K562 (cell line): ENCODE measurements at regions not wholly inside any gene's neighbourhood (a gene's known extent, or its start where the extent isn't known, plus 50 kb on each side); places are given as distances from the start of the nearest gene placed in this dataset.
A peak's percentile ranks its signal among the peaks of the same experiment; 100 is the strongest.

ENCODE experiments used
- CBX2 ChIP-seq: fragments of 200-600 bp; sonication (generic); IDR thresholded peaks from one replicate; pipeline ENCODE4 v1.6.1; 2012; ENCODE audit warnings: mild to moderate bottlenecking, low read length, inconsistent platforms; ENCODE audit not compliant: insufficient read depth, poor library complexity, severe bottlenecking
- LEF1 ChIP-seq: fragments of 450-650 bp; IDR thresholded peaks from 2 replicates; pipeline ENCODE4 v1.6.1; 2016; ENCODE audit warnings: mild to moderate bottlenecking
- MEIS2 ChIP-seq: fragments of 450-650 bp; IDR thresholded peaks from 2 replicates; pipeline ENCODE4 v1.6.1; 2014; ENCODE audit warnings: mild to moderate bottlenecking; ENCODE audit not compliant: partially characterized antibody
- MTA3 ChIP-seq: fragments of 450-650 bp; formaldehyde crosslinking; IDR thresholded peaks from 2 replicates; pipeline ENCODE4 v1.6.1; 2017; ENCODE audit warnings: mild to moderate bottlenecking, borderline replicate concordance
- NONO ChIP-seq, 2 experiments: fragments of 200-400 bp in 1 of 2; fragments of 450-650 bp in 1 of 2; formaldehyde crosslinking in 1 of 2; IDR thresholded peaks; 2 replicates each; pipeline ENCODE4 v1.6.1; 2017; ENCODE audit warnings: low read depth in 2 of 2, mild to moderate bottlenecking in 2 of 2, moderate library complexity in 2 of 2, low read length in 1 of 2
- NR3C1 ChIP-seq: sonication (generic); formaldehyde crosslinking; IDR thresholded peaks from 2 replicates; pipeline ENCODE4 v1.8.1; 2022; ENCODE audit warnings: missing genetic modification reagents
- POLR2G ChIP-seq: fragments of 200-400 bp; formaldehyde crosslinking; IDR thresholded peaks from 2 replicates; pipeline ENCODE4 v1.6.1; 2017; ENCODE audit warnings: low read depth, mild to moderate bottlenecking, antibody characterized with exemption, low read length, moderate library complexity
- PPARD ChIP-seq: fragments of 250-450 bp; sonication (Bioruptor Pico); IDR thresholded peaks from 2 replicates; pipeline ENCODE4 v1.8.0; 2022; ENCODE audit warnings: inconsistent platforms, mild to moderate bottlenecking, moderate library complexity
- RB1 ChIP-seq: fragments of 450-650 bp; IDR thresholded peaks from 2 replicates; pipeline ENCODE4 v1.6.1; 2017; ENCODE audit warnings: low read depth, mild to moderate bottlenecking
- SRSF7 ChIP-seq: fragments of 200-400 bp; formaldehyde crosslinking; optimal IDR thresholded peaks from 2 replicates; pipeline ENCODE3; 2017; ENCODE audit warnings: mild to moderate bottlenecking, low read depth, low read length
- TAF1 ChIP-seq: IDR thresholded peaks from 2 replicates; pipeline ENCODE4 v1.6.1; 2011; ENCODE audit warnings: mild to moderate bottlenecking, low read length, moderate library complexity; ENCODE audit not compliant: insufficient read depth, control insufficient read depth, severe bottlenecking; ENCODE audit errors: extremely low read depth
- ZNF197 ChIP-seq: fragments of 200-800 bp; sonication (Bioruptor generic); IDR thresholded peaks from 2 replicates; pipeline ENCODE4 v1.6.1; 2016; ENCODE audit warnings: low read depth, missing genetic modification characterization, missing compliant biosample characterization
- TF ChIP-seq, protein P1 (sequence below): sonication (generic); formaldehyde crosslinking; IDR thresholded peaks from 2 replicates; pipeline ENCODE4 v1.8.0; 2022; ENCODE audit warnings: mild to moderate bottlenecking, missing genetic modification reagents, borderline replicate concordance
- TF ChIP-seq, protein P2 (sequence below): IDR thresholded peaks from 2 replicates; pipeline ENCODE4 v1.6.1; 2011; ENCODE audit not compliant: insufficient read length; ENCODE audit errors: extremely low read depth

DNA sequence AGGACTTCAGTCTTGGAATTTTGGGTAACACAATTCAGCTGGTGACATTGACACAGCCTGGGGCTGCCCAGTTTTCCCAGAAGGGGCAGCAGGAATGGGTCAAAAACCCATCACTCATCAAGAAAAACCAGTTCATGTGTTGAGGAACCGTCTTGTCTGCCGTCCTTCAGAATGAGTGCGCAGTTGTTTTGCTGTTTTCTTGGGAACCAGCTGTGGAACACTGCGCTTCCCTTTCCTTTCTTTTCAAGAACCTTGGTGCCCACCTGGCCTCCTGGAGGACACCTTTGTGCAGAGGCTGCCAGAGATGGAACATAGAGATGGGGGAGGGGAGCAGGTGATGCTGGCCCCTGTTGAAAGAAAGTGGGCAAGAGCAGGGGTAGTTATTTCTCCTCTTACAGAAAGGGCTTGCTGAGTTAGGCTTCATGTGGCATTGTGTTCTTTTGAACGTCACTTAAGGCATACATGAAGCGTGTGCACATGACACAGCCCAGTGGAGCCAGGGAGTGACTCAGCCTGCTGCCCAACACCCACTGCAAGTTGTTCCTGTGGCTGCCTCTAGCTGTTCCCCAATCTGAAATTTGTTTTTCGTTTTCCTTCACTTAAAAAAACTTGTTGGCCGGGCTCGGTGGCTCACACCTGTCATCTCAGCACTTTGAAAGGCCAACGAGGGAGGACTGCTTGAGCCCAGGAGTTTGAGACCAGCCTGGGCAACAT is 87.4 kb upstream of the TNS3 start (continued):
- TF ChIP-seq TAF1, result no peak
- TF ChIP-seq NR3C1 (CRISPR knock-in tag), result no peak
- TF ChIP-seq SRSF7, result no peak
- no peak for TF ChIP-seq ZNF197
- no peak for TF ChIP-seq RB1
- no peak for TF ChIP-seq PPARD (CRISPR knock-in tag)
- TF ChIP-seq, protein P1, sequence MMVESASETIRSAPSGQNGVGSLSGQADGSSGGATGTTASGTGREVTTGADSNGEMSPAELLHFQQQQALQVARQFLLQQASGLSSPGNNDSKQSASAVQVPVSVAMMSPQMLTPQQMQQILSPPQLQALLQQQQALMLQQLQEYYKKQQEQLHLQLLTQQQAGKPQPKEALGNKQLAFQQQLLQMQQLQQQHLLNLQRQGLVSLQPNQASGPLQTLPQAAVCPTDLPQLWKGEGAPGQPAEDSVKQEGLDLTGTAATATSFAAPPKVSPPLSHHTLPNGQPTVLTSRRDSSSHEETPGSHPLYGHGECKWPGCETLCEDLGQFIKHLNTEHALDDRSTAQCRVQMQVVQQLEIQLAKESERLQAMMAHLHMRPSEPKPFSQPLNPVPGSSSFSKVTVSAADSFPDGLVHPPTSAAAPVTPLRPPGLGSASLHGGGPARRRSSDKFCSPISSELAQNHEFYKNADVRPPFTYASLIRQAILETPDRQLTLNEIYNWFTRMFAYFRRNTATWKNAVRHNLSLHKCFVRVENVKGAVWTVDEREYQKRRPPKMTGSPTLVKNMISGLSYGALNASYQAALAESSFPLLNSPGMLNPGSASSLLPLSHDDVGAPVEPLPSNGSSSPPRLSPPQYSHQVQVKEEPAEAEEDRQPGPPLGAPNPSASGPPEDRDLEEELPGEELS (CRISPR knock-in tag), result no peak
- no peak for TF ChIP-seq POLR2G
- TF ChIP-seq, protein P2, sequence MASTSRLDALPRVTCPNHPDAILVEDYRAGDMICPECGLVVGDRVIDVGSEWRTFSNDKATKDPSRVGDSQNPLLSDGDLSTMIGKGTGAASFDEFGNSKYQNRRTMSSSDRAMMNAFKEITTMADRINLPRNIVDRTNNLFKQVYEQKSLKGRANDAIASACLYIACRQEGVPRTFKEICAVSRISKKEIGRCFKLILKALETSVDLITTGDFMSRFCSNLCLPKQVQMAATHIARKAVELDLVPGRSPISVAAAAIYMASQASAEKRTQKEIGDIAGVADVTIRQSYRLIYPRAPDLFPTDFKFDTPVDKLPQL, result no peak
- no peak for TF ChIP-seq MEIS2
- no peak for TF ChIP-seq NONO (IDR thresholded peaks at IDR 0.05; ENCODE audit: low read depth in 2 of 2, low read length in 1 of 2)
- no peak for TF ChIP-seq CBX2
- TF ChIP-seq LEF1, result peak; percentile 44; the same call in 1 of the 2 replicates
- TF ChIP-seq MTA3, result no peak
